ENCODE measurements at regions not wholly inside any gene's neighbourhood (a gene's known extent, or its start where the extent isn't known, plus 50 kb on each side); places are given as distances from the start of the nearest gene placed in this dataset.
"Not testable (repeated sequence)": the region's sequence is repeated elsewhere in the genome, so short reads cannot be mapped to it uniquely, and the experiment has no call there.

GRCh38 chr2:182646763-182647498 is 69.1 kb upstream of the DNAJC10 start:
- DNase-seq, result no peak

- no peak for DNase-seq
Measured at GRCh38 chr2:182647499-182647787, 68.6 kb upstream of the DNAJC10 start.

GRCh38 chr2:182649316-182649715 is 66.7 kb upstream of the DNAJC10 start:
- no peak for DNase-seq

- no peak for DNase-seq
Measured at GRCh38 chr2:182650704-182651103, 65.4 kb upstream of the DNAJC10 start.

- DNase-seq, result peak; percentile 51
Measured at GRCh38 chr2:182652326-182652725, 63.7 kb upstream of the DNAJC10 start.

- DNase-seq, result no peak
Measured at GRCh38 chr2:182655750-182656149, 60.3 kb upstream of the DNAJC10 start.

GRCh38 chr2:182664212-182664611 is 51.8 kb upstream of the DNAJC10 start:
- no peak for DNase-seq

- not testable (repeated sequence) for DNase-seq
Measured at GRCh38 chr2:182665500-182665899, 50.6 kb upstream of the DNAJC10 start.
